NCI-H524 (cell line): ENCODE measurements at regions not wholly inside any gene's neighbourhood (a gene's known extent, or its start where the extent isn't known, plus 50 kb on each side); places are given as distances from the start of the nearest gene placed in this dataset.
"Not testable (repeated sequence)": the region's sequence is repeated elsewhere in the genome, so short reads cannot be mapped to it uniquely, and the experiment has no call there.

ENCODE experiments used
- DNase-seq, 2 experiments: peaks; one replicate each; lab custom pipeline; 2025; lab: John Stamatoyannopoulos, UW

DNA sequence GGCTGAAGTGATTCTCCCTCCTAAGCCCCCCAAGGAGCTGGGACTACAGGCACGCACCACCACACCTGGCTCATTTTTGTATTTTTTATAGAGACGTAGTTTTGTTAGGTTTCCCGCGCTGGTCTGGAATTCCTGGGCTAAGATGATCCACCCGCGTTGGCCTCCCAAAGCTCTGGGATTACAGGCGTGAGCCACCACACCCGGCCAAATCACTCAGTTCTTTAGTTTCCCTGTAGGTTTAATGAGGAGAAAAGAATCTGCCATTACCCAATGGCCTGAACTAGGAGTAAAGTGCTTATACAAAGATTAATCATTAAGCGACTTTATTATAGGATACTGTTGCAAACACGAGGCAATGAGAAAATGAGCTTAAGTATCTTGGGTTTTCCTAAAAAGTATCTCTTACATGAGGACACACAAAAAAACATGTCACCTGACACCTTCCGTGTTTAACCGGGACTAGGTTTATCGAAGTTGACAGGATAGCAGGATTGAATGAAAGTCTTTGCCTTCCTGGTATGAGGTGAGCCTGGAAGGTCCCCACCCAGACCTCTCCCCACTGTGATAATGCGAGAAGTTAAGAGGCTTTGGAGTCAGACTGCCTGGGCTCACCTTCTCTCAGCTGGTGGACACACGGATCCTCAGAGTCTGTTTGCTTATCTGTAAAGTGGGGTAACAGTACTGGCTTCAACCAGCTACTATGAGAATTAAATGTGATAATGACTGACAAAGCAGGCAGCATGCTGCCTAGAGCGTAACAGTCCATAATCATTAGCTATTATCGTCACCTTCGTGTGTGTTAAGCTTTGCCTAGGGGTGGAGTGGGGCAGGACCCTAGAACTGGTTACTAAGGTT lies 133.5 kb upstream of the KRAS start:
- DNase-seq = no peak

DNA sequence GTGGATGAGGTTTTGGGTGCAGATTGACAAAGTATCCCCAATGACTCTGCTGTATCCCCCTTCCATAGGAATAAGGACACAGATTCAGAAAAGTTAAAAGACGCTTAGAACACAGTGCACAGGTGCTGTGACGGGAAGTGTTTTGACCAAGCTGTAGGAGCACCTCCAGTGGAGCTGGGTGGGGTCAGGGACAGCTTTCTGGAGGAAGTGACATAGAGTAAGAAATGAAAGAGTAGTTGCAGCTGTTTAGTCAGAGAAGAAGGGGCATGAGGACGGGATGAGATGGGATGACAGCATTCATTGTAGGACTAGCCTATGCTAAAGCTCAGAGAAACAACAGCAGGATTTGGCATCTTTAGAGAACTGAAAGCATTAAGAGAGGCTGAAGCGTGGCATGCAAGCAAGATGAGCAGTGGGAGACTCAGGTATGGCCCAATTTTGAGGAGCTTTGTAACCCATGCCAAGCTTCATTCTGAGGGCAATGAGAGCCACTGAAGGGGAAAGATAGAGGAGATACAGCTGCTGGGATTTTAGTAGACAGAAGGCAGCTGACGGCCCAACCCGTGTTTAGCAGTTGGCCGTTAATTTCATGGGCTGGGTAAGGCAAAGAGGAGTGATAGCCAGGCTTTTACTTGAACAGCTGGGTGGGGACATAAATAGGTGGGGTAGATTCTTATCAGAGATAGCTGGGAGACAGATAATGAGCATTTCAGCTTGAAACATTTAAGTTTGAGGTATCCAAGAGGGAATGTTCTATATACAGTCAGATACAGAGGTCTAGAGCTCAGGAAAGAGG lies 131.8 kb upstream of the KRAS start:
- DNase-seq = peak in 1 of 2 experiments; percentile 28

DNA sequence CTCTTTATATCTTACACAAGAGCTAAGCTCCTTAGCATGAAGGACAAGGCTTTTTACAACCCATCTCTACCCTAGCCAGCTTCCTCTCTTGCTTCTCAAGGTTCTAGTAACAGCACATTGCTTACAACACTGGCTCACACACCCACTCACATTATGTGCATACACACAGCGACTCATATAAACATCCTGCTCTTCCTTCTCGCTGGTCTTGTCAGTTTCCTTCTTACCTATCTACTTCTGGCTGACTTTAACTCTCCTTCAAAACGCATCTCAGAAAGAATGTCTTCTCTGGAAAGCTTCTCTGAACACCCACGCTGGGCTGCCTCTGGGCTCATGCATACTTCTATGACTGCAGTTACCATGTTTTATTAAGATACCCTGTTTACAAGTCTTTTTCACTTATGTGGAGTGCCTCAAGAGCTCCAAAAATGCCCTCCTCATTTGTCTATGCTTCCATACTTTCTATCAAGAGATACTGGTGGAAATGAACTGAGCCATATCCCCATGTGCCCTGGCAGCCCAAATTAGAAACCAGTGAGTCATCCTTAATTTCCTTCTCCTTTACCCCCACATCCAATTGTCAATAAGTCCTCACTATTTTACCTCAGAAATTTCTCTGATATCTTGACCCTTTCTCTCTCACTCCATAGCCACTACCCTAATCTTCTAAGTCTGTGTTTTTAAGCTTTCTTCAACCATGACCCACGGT lies 126.9 kb upstream of the KRAS start:
- DNase-seq = no peak

DNA sequence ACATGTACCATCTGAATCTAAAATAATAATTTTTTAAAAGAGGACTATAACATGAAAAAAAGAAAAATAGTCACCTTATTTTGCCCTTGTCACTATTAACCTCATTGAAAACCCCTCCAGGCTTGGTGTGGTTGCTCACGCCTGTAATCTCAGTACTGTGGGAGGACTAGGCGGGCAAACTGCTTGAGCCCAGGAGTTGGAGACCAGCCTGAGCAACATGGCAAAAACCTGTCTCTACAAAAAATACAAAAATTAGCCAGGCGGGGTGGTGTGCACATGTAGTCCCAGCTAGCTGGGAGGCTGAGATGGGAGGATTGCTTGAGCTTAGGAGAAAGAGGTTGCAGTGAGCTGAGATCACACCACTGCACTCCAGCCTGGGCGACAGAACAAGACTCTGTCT lies 126.3 kb upstream of the KRAS start:
- no peak for DNase-seq

DNA sequence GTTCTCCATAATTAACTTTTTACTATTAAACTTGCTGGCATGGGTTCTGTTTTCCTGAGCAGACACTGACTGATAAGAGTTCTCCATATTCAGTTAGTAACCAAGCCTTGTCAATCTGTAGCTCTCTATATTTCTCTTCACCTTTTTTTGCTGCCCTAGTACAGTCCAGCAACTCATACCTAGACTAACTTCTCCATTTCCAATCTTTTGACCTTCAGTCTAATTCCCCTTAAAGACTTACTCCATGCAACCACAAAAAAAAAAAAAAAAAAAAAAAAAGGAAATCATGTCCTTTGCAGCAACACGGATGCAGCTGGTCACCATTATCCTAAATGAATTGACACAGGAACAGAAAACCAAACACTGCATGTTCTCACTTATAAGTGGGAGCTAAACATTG lies 125.7 kb upstream of the KRAS start:
- DNase-seq = no peak

DNA sequence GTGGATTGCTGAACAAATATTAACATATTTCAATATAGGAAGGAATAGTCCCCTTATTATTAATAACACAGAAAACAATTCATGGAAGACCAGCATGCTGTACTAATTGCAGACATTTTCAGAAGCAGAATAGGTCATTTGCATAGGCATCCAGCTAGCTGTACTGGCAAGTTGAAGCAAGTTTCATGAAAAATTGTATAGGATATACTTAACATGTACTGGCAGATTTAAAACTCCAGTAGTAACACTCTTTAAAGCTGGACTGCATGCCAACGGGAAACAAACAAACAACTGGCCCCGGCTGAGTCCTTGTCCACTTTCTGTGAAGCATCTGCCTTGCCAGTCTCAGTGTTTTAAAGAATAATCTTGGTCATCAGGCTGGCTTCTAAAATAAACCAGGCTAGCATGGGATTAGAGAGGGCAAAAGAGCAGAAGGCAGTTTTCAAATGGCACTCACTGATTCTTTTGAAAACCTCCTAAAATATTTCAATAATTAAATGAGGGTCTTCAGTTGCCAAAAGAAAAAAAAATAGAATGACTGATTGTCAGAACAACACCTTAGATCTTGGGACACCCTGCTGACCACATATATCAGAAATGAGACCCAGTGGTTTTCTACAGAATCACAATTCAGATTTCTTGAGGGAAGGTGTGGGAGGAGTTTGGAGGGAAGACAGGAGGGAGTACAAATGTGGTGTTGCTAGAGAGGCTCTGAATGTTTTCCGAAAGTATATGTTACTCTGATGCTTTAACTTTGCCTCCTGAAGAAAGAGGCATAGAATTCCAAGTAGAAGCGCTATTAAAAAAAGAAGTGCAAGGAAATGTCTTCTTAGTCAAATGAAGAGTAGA lies 122.5 kb upstream of the KRAS start:
- DNase-seq = no peak

DNA sequence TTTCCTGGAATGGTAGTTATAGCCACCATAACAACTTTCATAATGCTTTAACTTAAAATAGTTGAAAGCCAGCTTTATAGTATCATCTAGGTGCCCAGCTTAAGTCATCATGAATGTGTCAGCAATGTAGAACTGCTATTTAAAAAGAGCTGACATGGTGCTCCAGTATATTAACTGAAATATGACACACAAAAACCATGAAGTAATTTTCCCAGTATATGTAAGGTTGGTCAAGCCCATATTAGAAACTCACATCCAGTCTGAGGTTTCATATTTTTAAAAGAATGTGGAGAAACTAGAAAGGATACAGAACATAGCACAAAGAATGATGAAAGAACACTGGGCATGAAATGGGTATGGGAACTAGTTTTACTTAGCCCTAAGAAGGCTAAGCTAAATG lies 121.3 kb upstream of the KRAS start:
- no peak for DNase-seq

DNA sequence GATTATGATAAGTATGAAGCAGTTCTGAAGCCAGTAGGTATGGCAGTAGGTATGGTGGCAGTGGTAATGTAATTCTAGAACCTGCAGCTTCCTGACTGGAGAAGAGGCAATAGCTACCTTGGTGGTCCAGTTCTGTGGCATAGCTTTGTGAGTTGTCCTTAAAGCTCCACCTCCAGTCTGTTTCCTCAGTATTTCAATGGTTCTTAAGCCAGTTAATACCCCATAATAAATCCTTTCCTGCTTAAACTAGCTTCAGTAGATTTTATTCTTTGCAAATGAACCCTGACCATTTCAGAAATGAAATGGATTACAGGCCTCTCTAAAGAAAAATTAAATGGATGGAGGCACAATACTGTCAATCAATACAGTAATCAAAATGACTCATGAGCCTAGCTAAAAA lies 117.8 kb upstream of the KRAS start:
- no peak for DNase-seq

DNA sequence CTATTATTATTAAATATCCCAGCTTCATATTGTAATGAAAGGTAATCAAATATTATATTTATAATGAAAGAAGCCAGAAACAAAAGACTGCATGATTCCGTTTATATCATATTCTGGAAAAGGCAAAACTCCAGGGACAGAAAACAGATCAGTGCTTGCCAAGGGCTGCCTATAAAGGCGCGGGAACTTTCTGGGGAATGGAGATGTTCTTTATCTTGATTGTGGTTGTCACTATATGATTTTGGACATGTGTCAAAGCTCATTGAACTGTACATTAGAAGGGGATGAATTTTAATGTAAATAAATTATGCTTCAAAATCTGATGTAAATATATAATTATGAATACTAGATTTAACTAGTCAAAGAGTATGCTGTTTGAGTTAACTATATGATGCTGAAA lies 115.4 kb upstream of the KRAS start:
- DNase-seq = no peak

DNA sequence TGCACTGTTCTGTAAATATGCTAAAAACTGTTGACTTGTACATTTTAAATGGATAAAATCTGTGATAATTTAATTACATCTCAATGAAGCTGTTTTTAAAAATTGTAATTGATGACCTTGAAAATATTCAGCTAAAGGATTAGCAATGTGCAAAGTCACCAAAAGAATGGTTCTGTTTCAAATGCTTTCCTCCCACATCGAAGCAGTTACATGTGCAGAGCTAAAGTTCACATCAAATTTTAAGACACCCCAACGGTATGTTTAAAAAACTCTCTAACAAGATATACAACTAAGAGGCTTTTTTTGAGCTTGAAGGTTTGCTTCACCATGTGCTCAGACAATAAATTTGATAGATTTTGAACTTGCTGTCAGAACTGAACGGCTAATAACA lies 114.6 kb upstream of the KRAS start:
- DNase-seq = no peak

DNA sequence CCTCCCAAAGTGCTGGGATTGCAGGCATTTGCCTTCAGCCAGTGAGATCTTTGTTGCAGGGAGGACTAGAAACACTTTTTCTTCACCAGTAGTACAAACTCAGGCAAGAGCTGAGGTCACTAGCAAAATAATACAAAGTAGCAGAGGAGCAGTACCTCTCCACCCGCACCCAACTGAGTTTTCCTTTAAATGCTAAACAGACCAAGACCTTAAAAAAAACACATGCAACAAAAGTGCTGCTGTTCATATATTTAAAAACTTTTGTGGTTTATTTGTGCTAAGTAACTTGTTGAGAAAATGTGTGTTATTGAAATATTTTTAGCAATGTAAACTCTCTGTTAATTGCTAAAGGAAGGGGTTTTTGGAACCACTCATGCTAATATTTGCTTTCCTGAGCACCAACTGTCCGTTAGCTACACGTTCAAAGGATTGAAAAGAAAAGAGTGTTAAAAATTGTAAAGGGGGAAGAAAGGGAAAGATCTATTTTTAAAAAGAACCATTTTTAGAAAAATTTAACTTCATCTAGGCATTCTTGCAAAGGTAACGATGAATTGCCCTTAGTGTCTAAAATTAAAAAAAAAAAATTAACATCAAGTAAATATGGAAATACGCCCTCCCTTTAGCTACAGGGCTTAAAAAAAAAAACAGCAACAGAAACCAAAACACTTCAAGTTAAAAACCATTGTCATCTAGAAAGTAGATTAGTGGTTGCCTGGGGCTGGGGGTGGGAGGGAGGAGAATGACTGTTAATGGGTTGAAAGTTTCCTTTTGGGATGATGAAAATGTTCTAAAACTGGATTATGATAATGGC lies 114.0 kb upstream of the KRAS start:
- no peak for DNase-seq

DNA sequence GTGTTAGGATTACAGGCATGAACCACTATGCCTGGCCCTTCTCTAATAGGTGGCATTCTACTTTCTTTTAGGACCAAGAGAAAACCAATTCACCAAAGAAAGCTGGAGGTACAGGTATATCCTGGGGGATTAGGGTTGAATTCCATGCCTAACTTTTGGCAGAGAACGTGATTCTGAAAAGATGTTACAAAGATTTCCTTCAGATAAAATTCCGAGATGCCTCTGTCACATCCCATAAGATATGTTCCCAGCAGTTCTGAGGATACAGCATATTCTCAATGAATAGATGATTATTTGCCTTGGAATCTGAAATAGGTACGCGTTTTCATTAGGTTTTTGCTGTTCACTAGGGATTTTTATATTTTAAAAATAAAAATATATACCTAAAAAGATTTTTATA lies 111.9 kb upstream of the KRAS start:
- no peak for DNase-seq

DNA sequence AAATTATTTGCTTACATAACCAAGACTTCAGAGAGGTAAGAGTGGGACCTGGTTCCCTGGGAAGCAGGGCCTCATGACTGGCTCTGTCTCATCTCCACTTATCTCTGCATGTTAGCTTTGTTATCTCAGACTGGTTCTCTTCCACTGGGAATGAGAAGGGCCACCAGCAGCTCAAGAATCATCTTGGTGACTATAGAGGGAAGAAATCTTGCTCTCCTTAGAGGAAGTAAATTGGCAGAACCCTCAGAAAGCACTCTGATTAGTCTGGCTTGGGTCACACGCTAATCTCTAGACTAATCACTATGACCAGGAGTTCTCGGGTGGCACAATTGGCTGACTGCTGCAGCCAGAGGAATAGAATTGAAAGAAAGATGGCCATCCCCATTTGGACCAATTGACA lies 110.8 kb upstream of the KRAS start:
- DNase-seq = no peak

DNA sequence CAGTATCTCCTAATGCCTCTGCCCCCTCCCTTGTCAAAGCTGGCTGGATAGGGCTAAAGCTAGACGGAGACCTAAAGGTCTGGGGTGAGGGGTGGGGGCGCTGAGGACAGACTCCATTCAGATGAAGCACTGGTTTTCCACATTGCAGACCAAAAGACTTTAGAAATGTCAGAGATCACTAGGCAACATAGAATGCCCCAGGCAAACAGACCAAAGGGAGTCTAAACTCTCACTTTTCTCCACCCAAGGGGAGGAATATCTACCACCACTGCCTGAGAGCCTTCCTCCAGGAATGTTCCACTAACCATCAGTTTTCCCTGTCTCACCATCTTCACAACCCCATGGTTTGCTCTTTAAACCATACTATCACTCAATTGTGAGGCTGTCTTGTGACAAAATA lies 106.9 kb upstream of the KRAS start:
- DNase-seq = no peak

DNA sequence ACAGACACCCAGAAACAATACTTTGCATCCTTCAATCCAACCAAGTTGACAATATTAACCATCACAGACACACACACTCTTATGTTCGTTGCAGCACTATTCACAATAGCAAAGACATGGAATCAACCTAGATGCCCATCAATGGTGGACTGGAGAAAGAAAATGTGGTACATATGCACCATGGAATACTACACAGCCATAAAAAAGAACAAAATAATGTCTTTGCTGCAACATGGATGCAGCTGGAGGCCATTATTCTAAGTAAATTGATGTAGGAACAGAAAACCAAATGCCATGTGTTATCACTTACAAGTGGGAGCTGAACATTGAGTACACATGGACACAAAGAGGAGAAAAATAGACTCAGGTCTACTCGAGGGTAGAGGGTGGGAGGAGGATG lies 102.2 kb upstream of the KRAS start:
- DNase-seq = not testable (repeated sequence)

DNA sequence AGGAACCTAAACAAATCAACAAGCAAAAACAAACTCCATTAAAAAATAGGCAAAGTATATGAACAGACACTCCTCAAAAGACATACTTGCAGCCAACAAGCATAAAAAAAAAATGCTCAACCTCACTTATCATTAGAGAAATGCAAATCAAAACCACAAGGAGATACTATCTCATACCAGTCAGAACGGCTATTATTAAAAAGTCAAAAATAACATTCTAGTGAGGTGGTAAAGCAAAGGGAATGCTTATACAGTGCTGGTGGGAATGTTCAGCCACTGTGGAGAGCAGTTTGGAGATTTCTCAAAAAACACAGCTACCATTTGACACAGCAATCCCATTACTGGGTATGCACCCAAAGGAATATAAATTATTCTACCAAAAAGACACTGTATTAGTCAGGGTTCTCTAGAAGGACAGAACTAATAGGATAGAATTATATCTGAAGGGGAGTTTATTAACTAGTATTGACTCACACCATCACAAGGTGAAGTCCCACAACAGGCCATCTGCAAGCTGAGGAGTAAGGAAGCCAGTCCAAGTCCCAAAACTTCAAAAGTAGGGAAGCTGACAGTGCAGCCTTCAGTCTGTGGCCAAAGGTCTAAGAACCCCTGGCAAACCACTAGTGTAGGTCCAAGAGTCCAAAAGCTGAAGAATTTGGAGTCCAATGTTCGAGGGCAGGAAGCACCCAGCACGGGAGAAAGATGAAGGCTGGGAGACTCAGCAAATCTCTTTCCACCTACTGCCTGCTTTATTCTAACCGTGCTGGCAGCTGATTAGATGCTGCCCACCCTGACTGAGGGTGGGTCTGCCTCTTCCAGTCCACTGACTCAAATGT lies 101.6 kb upstream of the KRAS start:
- DNase-seq = no peak

DNA sequence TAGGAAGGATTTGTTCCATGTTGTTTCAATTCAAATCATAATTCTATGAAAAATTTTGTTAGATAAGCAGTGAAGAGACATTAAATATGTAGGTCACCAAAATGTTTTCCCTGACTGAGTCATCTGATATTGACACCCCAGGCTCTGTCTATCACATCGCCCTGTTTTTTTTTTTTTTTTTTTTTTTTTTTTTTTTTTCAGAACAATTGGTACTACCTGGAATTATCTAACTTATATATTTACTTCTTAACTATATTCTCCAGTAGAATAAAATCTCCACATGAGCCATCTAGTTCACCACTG lies 97.8 kb upstream of the KRAS start:
- DNase-seq = no peak

DNA sequence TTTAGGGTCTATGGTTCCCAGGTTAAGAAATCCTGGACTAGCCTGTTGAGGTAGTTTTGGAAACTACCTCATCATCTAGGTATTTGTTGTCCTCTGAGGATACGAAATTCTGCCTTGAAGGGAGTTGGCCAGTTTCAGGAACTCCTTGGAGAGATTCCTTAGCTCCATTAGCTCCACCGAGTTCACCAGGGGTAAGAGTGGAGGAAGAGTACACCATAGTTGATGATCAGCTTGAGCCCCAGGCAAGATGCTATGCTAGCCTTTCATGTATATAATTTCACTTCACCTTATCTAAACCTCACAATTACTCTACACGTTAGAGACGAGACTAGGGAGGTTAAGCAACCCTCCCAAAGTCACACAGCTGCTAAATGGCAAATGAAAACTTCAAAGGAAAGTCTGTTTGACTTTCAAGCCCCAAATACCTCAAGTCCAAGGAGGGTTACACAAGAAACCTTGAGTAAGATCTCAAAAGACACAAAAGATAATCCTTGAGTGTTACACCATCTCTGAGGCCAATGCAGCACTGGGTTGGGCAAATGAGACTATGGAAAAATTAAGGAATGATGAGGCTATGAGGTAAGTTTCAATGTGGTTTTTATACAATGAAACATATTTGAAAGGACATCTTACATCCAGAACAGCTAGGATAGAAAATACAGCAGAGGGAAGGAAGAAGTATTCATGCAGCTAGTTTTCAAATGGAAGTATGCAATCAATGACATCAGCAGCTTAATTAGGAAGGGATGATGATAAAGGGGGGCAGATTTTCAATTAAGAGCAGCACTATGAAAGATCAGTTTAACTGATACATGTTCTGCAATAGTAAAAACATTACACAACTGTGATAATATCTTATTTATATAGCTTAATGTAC lies 97.2 kb upstream of the KRAS start:
- no peak for DNase-seq

DNA sequence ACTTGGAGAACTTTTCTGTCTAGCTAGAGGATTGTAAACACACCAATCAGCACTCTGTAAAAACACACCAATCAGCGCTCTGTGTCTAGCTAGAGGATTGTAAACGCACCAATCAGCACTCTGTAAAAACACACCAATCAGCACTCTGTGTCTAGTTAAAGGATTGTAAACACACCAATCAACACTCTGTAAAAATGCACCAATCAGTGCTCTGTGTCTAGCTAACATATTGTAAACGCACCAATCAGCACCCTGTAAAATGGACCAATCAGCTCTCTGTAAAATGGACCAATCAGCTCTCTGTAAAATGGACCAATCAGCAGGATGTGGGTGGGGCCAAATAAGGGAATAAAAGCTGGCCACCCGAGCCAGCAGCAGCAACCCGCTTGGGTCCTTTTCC lies 91.1 kb upstream of the KRAS start:
- DNase-seq = not testable (repeated sequence)
